ENCODE measurements at regions not wholly inside any gene's neighbourhood (a gene's known extent, or its start where the extent isn't known, plus 50 kb on each side); places are given as distances from the start of the nearest gene placed in this dataset.

GRCh38 chr14:34050606-34051005 is 99.7 kb upstream of the EGLN3 start:
- Histone ChIP-seq H3K4me3 (no peak overlapping the region), H3K9me3 (replicated peaks; ENCODE audit: control insufficient read depth, insufficient read depth, low read depth, low read length) (0 out of 2 replicates have a peak, but pooled peaks cover 2% of the 10 kb centered on the region), H4K20me1 (replicated peaks; ENCODE audit: control insufficient read depth, insufficient read depth, low read length) (no peaks in the 10 kb centered on the region), H3K27me3 (ENCODE audit: control insufficient read depth in 2 of 2, insufficient read depth in 2 of 2, low read length in 2 of 2) (no peaks in the 10 kb centered on the region), H3K9ac (ENCODE audit: insufficient read depth in 1 of 2, low read depth in 2 of 2, low read length in 2 of 2) (no peak overlapping the region), H2AFZ (ENCODE audit: low read depth, low read length) (peak overlapping the region; percentile 3; the same call in 1 of the 2 replicates), H3K27ac (ENCODE audit: extremely low read depth, low read depth, low read length) (no peak overlapping the region; the same call in 2 of the 3 replicates), H3K36me3 (ENCODE audit: control insufficient read depth, insufficient read depth, low read length) (no peaks in the 10 kb centered on the region), H3K4me2 (ENCODE audit: insufficient read depth, low read length) (no peak overlapping the region), H3K4me1 (replicated peaks in 1 of 2; ENCODE audit: control insufficient read depth in 2 of 2, insufficient read depth in 2 of 2, low read length in 2 of 2) (peaks cover 9 to 36% of the 10 kb centered on the region in 2 experiments; a peak in 4 of 5 replicates), H3K9me1 (ENCODE audit: control insufficient read depth, insufficient read depth, low read length) (no peaks in the 10 kb centered on the region), H3K79me2 (ENCODE audit: control insufficient read depth, insufficient read depth, low read length) (no peaks in the 10 kb centered on the region)
- BruUV-seq (replicated peaks), result no TSS peak
- 80% methylated on average over 1 of the region's 1 CpG for WGBS (ENCODE audit: insufficient coverage, low coverage, missing lambda C conversion rate)
- intact Hi-C loops (cut with micrococcal nuclease) (no loop called here), in situ Hi-C loops (cut with MboI) (loop anchor here (10.0 kb wide), 1 partner anchor 46 kb away; no protein-coding TSS in a partner anchor)
- ChIA-PET POLR2A (interaction anchor here (1.2 kb wide), 1 partner anchor 9 kb away, joined by 7 read pairs; no protein-coding TSS in a partner anchor), CTCF (ENCODE audit: low intra/inter-chr PET ratio) (no interaction called here)
- no peak for FAIRE-seq
- no peak for ATAC-seq
- DNase-seq (ENCODE audit: extremely low read depth in 1 of 4, low spot score in 3 of 4), result no peak
- no peak for TF ChIP-seq ZNF263 (CRISPR knock-in tag; IDR thresholded peaks at IDR 0.05; ENCODE audit: borderline replicate concordance)
- peak; percentile 48; the same call in 1 of the 2 replicates for TF ChIP-seq JUND (IDR thresholded peaks at IDR 0.05; ENCODE audit: borderline replicate concordance, low read depth, low read length)
- TF ChIP-seq JUND (tag; IDR thresholded peaks at IDR 0.05; ENCODE audit: borderline replicate concordance, low read depth, low read length), result no peak
- TF ChIP-seq SMARCE1 (IDR thresholded peaks at IDR 0.05), result 0 out of 2 replicates have a peak, but pooled peaks have one; percentile 41
- TF ChIP-seq ZFP91 (CRISPR knock-in tag; IDR thresholded peaks at IDR 0.05), result no peak
- no peak for TF ChIP-seq ZNF589 (CRISPR knock-in tag; IDR thresholded peaks at IDR 0.05; ENCODE audit: low read depth)
- TF ChIP-seq CTBP1 (IDR thresholded peaks at IDR 0.05; ENCODE audit: borderline replicate concordance), result peak; percentile 43; the same call in 1 of the 2 replicates
- peak; percentile 59 for TF ChIP-seq C11orf30 (IDR thresholded peaks at IDR 0.05; ENCODE audit: low read depth)
- TF ChIP-seq PATZ1 (CRISPR knock-in tag; IDR thresholded peaks at IDR 0.05; ENCODE audit: borderline replicate concordance), result no peak
- TF ChIP-seq LCOR (CRISPR knock-in tag; IDR thresholded peaks at IDR 0.05), result 0 out of 2 replicates have a peak, but pooled peaks have one; percentile 17
- 0 out of 2 replicates have a peak, but pooled peaks have one; percentile 32 for TF ChIP-seq ARID1B (IDR thresholded peaks at IDR 0.05)
- peak; percentile 71 for TF ChIP-seq FOSL1 (tag; conservative IDR thresholded peaks at IDR 0.05)
- TF ChIP-seq NCOR1 (IDR thresholded peaks at IDR 0.05), result no peak
- no peak for TF ChIP-seq ZNF140 (CRISPR knock-in tag; IDR thresholded peaks at IDR 0.05)
- TF ChIP-seq POLR2B (IDR thresholded peaks at IDR 0.05; ENCODE audit: low read depth, partially characterized antibody), result no peak
- no peak for TF ChIP-seq MEF2D (tag; conservative IDR thresholded peaks at IDR 0.05; ENCODE audit: low read depth)
- TF ChIP-seq KLF1 (tag; IDR thresholded peaks at IDR 0.05), result no peak
- no peak for TF ChIP-seq TAF9B (IDR thresholded peaks at IDR 0.05; ENCODE audit: partially characterized antibody)
- TF ChIP-seq ETV1 (tag; conservative IDR thresholded peaks at IDR 0.05; ENCODE audit: low read depth), result no peak
- 0 out of 2 replicates have a peak, but pooled peaks have one; percentile 28 for TF ChIP-seq NFE2 (IDR thresholded peaks at IDR 0.05; ENCODE audit: low read depth)
- TF ChIP-seq MAFG (tag; conservative IDR thresholded peaks at IDR 0.05), result peak; percentile 31; the same call in 1 of the 2 replicates
- no peak for TF ChIP-seq CBFA2T2 (conservative IDR thresholded peaks at IDR 0.05)
- 0 out of 2 replicates have a peak, but pooled peaks have one; percentile 18 for TF ChIP-seq SMARCC2 (IDR thresholded peaks at IDR 0.05; ENCODE audit: low read depth)

All from K562 (cell line).